Left lobe of liver (tissue), 2 donors: ENCODE measurements at regions not wholly inside any gene's neighbourhood (a gene's known extent, or its start where the extent isn't known, plus 50 kb on each side); places are given as distances from the start of the nearest gene placed in this dataset.
"Not testable (repeated sequence)": the region's sequence is repeated elsewhere in the genome, so short reads cannot be mapped to it uniquely, and the experiment has no call there.

ENCODE experiments used
- ATAC-seq: fragments of 200-7000 bp; cut with Tn5 transposase; one replicate; pipeline ENCODE4 v1.9.1; 2020; ENCODE audit warnings: mild to moderate bottlenecking, moderate library complexity
- DNase-seq: peaks from one replicate; pipeline ENCODE4 v3.0.0-alpha.2; 2020; ENCODE audit warnings: low spot score
- donor health status: DM: no; HTN: no; CAD: no; lungs with moderate emphysema.
- donor health status: DM: no; HTN: yes; CAD: no.

GRCh38 chr1:3989465-3989864, 89.4 kb upstream of the C1orf174 start:
- ATAC-seq (no peak), DNase-seq (no peak)

DNA sequence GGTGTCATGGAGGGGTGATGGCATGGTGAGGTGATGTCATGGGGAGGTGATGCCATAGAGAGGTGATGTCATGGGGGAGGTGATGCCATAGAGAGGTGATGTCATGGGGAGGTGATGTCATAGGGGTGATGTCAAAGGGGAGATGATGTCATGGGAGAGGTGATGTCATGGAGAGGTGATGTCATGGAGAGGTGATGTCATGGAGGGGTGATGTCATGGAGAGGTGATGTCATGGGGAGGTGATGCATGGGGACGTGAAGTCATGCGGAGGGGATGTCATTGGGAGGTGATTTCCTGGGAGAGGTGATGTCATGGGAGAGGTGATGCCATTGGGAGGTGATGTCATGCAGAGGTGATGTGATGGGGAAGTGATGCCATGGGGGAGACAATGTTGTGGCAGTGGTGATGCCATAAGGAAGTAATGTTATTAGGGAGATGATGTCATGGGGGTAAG, 92.1 kb upstream of the C1orf174 start:
- ATAC-seq: no peak
- no peak for DNase-seq

DNA sequence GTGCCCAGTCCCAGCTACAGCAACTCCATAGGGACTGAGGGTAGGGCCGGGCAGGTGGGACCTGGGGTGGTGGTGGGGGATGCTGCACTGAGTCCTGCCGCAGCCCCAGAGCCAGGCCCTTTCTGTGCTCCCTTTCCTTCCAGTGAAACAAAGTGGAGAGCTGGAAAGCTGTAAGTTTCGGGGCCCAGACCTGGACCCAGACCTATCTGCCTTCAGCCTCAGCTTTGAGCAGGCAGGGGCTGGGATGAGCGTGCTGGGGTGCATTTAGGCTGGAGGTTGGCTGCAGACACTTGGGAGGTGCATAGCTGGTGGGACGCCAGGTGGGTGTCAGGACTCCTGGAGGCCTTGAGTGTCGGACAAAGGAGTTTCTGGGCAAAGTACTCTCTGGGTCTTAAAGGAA, 92.7 kb upstream of the C1orf174 start:
- DNase-seq: no peak

GRCh38 chr1:3993619-3994375, 93.7 kb upstream of the C1orf174 start:
- no peak for ATAC-seq
- DNase-seq: no peak

More for the DNA sequence above, 92.7 kb upstream of the C1orf174 start:
- ATAC-seq: no peak

GRCh38 chr1:3995141-3995780, 95.2 kb upstream of the C1orf174 start:
- DNase-seq (no peak), ATAC-seq (no peak)

DNA sequence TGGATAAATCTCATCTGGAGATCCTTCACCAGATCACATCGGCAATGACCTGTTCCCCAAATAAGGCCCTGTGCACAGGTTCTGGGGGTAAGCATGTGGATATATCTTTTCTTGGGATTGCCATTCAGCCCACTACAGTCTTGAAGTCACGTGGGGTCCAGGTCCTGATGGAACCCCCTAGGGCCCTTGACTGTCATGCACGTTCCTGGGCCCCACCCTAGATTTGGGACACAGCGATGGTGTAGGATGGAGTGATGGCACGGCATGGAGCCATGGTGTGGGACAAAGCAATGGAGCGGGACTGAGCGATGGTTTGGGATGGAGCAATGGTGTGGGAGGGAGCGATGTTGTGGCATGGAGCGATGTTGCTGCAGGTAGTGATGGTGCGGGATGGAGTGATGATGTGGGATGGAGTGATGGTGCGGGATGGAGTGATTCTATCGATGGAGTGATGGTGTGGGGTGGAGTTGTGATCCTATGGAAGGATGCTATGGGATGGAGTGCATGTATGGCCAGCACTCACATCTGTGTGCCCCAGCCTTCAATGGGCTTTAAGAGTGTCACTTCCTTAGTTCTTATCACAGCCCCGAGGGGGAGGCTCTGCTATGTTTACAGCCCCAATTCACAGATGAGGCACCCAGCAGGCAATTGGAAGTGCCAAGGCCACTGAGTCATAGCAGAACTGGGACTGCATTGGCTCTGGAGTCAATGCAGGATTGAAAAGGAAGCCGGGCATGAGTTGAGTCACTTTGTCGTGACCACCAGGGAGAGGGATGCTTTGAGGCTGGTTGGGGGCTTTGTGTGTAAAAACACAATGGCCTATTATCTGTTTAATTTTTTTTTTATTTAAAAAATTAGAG, 97.0 kb upstream of the C1orf174 start:
- ATAC-seq (no peak), DNase-seq (no peak)

DNA sequence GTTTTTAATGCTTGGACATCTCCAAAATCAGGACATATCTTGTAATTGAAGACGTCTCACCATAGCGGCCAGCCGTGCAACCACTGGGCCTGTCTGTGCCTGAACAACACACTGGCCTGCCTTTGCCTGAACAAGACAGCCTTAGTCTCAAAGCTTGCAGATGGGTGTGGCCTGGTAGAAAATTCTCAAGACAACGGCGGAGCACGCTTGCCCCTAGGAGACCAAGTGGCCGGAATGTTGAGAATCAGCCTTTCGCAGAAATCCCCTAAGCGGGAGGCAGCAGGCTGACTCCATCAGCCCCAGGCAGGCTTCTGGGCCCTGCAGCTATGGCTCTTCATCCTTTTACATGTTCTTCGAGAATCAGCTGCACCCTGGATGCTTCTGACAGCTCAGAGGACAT, 98.0 kb upstream of the C1orf174 start:
- no peak for ATAC-seq
- no peak for DNase-seq

DNA sequence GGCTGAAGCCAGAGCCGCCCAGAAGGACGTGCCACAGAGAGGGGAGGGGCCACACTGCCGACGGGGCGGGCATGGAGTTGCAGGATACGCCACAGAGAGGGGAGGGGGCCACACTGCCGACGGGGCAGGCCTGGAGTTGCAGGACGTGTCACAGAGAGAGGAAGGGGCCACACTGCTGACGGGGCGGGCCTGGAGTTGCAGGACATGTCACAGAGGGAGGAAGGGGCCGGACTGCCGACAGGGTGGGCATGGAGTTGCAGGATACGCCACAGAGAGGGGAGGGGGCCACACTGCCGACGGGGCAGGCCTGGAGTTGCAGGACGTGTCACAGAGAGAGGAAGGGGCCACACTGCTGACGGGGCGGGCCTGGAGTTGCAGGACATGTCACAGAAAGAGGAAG, 99.4 kb upstream of the C1orf174 start:
- not testable (repeated sequence) for ATAC-seq, DNase-seq

- no peak for ATAC-seq
Measured at GRCh38 chr1:3999941-4000735, 100.1 kb upstream of the C1orf174 start.

DNA sequence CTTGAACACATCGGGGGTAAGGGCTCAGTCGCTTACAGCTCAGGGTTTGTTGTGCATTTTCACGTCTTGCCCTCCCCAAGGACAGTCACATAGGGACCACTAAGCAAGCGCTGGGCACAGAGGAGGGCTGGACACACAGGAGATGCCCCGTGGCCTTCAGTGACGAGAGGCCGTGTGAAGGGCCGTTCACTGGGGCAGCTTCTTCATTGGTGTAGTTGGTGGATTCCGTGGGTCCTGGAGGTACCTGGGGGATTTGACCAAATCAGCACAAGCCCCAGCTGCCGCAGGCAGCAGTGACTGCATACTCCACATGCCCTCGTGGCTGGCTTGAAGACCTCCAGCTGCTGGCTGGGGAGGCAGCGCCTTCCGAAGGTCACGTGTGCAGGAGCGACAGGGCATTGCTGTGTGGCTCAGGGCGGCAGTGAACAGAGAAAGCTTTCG, 100.8 kb upstream of the C1orf174 start:
- no peak for DNase-seq
- ATAC-seq: no peak

More at GRCh38 chr1:3999941-4000735, 100.1 kb upstream of the C1orf174 start:
- DNase-seq: no peak

- ATAC-seq (no peak), DNase-seq (no peak)
Measured at GRCh38 chr1:4001461-4001860, 101.4 kb upstream of the C1orf174 start.

DNA sequence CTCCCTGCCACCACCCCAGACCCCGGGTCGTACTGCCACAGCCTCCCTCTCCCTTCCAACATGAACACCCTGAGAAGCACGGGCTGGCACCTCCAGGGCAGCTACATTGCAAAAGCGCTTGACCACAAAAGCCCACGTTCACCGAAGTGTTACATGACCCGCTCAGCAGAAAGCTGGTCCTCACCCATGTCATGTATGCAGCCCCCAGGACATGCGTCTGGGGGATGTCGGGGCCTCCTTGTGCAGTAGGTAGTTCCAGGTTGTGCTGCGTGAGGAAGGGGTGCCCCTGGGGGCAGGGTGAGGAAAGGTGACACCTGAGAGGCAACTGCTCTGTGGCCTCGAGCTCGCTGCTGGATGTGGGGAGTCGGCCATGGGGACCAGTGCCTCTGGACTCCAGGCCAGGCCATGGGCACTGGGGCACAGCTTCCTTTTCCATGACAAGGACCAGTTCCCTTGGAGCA, 102.0 kb upstream of the C1orf174 start:
- DNase-seq: no peak
- ATAC-seq: no peak

DNA sequence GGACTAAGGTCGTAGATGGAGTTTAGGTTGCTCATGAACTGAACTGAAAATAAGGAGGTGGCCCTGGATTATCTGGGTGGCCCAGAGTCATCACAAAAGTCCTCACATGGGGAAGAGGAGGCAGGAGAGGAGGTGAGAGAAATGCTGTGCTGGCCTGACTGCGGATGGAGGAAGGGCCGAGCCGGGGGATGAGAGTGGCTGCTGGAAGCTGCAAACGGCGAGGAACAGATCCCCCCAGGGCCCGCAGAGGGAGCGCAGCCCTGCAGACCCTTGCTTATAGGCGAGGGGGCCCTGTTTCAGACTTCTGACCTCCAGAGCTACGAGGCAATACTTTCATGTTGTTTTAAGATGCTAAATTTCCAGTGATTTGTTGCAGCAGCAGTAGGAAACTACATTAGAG, 102.7 kb upstream of the C1orf174 start:
- no peak for ATAC-seq

GRCh38 chr1:4003846-4004505, 103.9 kb upstream of the C1orf174 start:
- DNase-seq (no peak), ATAC-seq (no peak)

More for the DNA sequence above, 102.7 kb upstream of the C1orf174 start:
- no peak for DNase-seq

DNA sequence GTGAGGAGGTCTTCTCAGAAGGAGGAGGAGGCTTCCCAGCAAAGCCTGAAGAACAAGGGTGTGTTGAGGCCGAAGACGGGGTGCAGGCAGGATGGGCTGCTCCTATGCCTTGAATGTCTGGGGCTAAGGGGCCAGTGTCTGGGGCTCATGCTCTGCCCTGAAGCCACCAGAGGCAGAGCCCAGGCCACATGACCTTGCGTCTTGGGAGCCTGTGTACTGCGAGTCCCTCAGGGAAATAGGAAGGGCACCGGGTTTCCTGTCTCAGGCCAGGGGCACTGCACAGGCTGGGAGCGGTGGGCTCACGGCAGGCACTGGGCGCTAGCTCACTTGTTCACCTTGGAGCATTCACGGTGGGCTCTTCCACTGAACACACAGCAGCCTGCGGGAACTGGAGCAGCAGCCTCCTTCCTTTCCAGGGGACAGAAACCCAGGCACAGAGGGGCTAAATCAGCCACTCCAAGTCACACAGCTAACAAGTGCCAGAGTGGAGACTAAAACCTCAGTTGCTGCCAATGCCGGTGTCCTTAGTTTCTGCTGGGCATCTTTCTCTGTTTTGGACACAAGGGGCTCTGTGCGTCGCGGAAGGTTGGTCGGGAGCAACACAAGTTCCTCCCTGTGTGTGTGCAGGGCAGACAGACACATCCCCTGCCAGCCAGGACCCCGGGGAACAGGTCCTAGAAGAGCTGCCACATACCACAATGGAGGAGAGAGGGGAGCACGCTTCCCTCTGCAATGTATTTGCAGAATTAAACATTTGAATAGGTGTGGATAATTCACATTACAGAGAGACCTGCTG, 104.8 kb upstream of the C1orf174 start:
- DNase-seq: no peak

DNA sequence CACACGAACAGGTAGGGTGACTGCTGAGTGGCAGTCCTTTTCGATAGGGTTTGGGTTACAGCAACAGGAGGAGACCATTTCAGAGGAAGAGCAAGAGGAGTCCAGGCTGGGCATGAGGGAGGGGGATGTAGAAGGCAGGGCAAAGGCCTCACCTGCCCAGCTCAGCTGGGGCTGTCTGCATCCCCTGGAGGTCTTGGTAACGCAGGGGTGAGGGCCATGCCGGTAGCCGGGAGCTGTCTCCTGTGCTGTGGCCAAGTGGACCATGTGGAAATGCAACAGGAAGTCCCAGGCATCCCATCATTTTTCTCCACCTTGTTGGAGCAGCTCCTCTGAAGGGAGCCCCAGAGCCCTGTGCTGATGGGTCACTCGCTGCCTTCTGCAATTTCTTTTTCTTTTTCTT, 105.4 kb upstream of the C1orf174 start:
- DNase-seq (no peak), ATAC-seq (no peak)

More for the DNA sequence above, 104.8 kb upstream of the C1orf174 start:
- ATAC-seq: no peak

DNA sequence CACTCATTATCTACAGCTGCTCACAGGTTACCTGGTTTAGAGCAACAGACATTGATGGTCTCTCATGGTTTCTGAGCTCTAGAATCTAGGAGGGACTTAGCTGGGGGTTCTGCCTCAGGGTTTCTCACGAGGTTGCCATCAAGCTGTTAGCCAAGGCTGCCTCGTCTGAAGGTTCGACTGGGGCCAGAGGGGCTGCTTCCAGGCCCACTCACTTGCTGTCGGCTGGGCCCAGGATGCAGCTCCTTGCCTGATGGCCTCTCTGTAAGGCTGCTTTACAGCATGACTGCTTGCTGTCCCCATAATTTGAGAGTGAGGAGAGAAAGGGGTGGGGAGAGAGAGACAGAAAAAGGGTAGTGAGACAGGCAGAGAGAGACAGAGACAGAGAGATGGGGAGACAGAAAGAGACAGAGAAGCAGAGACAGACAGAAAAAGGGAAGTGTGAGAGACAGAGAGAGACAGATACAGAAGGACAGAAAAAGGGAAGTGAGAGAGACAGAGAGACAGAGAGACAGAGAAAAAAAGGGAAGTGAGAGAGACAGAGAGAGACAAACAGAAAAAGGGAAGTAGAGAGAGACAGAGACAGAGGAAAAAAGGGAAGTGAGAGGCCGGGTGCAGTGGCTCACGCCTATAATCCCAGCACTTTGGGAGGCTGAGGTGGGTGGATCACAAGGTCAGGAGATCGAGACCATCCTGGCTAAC, 106.8 kb upstream of the C1orf174 start:
- DNase-seq (no peak), ATAC-seq (no peak)

GRCh38 chr1:4010284-4010683, 110.2 kb upstream of the C1orf174 start:
- ATAC-seq (no peak), DNase-seq (no peak)
